GM19351 (cell line): ENCODE measurements at regions not wholly inside any gene's neighbourhood (a gene's known extent, or its start where the extent isn't known, plus 50 kb on each side); places are given as distances from the start of the nearest gene placed in this dataset.
"Not testable (repeated sequence)": the region's sequence is repeated elsewhere in the genome, so short reads cannot be mapped to it uniquely, and the experiment has no call there.

Experiments used
- ATAC-seq: cut with Tn5 transposase; IDR thresholded peaks from one replicate; pipeline ENCODE4 v1.9.1; 2021; ENCODE audit warnings: mild to moderate bottlenecking, moderate library complexity; ENCODE audit not compliant: unreplicated experiment

DNA sequence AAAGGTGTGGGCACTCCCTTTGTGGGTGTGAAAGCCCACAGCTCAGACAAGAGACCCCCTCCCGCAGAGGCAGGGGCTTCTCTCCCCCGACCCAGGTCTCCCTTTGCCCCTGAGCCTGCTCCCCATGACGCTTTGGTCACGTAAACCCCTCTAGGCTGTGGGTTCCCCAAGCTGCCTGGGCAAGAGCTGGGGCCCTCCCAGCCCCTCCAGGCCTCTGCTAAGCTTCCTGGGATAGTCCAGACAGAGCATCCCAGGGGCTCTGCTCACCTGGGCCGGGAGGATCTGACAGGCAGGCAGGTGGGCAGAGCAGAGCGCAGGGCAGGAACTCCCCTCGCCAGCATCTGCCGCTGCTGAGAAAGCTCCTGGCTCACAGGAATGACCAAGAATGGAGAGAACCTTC lies 177.3 kb downstream of the BANP start:
- no peak for ATAC-seq

DNA sequence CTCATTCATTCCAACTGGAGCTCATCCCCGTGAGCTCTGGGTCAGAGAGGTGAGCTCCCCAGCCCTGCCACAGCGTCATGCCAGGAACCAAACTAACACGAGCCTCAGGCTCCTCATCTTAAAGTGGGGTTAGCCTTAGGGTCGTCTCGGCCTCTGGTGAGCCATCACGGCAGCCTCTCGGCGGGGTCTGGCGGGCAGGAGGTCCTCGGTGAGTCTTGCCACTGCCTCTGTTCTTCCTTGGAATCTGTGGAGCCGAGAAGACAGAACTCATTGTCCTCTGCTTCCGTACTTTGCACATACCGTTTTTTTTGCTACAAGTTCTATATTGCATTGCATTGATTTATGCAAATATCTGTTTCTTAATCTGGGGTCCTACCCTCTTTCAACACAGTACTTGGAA lies 177.9 kb downstream of the BANP start:
- not testable (repeated sequence) for ATAC-seq

DNA sequence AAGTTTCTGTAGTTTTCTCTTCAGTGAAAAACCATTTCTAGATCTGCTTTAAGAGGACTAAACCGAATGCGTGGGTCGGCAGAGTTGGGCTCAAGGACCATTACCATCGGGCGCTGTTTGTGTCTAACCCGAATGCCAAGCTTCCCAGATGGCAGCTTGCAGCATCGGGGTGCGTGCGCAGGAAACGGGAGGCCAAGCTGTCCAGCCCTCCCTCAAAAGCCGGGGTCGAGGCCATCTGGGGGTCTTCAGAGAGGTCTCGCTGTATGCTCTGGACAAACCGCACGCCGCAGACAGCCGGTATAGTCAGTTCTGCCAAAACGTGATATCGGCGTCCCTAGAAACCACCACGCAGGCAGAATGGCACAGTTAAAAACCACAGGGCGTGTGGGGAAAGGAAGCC lies 178.8 kb downstream of the BANP start:
- ATAC-seq = no peak

DNA sequence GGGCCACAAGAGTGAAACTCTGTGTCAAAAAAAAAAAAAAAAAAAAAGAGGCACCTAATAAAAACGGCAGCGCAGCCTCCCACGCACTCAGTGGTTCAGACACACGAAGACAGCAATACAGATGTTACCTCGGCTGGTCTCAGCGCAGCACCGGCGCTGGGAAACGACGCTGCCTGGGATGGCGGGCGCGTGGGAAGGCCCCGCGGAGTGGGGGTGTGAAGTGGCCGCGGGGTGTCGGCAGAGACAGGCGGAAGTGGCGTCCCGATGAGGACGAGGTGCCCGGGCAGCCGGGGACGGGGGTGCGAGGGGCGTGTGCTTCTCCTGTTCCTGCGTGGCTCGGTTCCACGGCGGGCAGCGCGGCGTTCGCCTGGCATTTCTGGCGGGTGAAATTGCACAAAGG lies 179.4 kb downstream of the BANP start:
- no peak for ATAC-seq

DNA sequence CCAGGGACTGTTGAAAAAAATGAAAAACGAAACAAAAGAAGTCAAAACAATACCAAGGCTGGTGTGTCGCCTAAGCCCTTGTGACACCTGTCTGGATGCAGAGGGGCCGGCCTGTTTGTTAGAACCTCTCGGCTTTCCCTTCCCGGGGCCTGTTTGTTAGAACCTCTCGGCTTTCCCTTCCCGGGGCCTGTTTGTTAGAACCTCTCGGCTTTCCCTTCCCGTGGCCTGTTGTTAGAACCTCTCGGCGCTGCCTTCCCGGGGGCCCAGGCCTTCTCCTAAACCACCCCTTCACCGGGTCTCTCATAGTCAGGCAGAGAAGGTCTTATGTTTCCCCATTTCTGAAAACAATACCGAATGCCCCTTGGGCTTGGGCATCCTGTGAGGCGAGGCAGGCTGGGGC lies 180.0 kb downstream of the BANP start:
- no peak for ATAC-seq

DNA sequence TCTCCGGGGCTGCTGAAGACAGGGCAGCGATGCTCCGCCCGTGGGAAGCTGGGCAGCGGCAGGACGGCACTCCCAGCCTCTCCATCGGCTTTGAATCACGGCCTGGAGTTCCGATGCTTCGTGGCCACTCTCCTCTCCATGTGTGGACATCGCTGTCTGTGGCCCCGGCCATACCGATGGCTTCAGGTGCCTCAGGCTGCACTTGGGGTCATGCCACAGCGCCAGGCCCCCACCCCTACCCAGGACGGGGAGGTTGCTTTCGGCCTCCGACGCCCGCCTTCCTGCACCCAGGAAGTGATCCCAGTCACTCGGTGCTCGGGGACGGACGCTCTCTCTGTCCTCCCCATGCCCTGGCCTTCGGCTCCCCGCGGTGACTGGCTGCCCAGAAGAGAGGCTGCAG lies 180.7 kb downstream of the BANP start:
- ATAC-seq = no peak

DNA sequence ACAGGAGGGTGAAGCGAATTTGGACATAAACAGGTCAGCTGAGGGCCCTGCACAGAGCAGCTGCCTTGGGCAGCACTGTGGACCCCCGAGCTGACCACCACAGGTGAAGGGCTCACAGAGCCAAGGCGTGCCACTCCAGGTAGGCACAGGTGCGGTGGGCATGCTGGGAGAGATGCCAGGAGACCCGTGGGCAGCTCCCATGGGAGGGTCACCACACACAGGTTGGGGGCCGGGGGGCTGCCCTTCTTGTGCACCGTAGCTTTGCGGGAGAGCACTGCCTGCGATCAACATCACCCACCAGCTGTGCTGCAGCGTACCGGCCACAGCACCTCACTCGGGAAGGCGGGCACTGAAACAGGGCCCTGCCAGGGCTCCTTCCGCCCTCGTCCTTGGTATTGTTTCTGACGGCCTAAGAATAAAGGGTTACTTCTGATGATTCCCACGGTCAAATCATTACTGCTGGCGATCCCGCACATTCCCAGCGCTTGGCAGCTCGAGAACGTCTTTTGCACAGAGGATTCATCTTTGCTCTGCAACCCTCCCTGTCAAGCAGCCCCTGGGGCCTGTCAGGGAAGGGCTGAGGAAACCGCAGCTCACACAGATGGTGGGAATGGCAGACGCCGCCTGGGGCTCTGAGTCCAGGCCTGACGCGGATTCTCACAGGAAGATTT lies 181.7 kb downstream of the BANP start:
- ATAC-seq = no peak

DNA sequence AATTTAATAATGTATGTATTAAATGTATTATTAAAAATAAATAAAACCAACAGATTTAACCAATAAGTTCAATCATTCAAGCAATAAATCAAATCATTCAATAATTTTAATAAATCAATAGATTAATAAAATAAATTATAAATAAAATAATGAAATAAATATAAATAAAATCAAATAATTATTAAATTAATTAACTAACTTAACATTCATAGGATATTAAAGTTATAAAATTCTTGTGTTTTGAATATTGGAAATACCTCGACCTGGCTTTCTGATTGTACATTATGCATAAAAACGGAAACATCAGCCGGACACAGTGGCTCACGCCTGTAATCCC lies 182.2 kb downstream of the BANP start:
- ATAC-seq = no peak

DNA sequence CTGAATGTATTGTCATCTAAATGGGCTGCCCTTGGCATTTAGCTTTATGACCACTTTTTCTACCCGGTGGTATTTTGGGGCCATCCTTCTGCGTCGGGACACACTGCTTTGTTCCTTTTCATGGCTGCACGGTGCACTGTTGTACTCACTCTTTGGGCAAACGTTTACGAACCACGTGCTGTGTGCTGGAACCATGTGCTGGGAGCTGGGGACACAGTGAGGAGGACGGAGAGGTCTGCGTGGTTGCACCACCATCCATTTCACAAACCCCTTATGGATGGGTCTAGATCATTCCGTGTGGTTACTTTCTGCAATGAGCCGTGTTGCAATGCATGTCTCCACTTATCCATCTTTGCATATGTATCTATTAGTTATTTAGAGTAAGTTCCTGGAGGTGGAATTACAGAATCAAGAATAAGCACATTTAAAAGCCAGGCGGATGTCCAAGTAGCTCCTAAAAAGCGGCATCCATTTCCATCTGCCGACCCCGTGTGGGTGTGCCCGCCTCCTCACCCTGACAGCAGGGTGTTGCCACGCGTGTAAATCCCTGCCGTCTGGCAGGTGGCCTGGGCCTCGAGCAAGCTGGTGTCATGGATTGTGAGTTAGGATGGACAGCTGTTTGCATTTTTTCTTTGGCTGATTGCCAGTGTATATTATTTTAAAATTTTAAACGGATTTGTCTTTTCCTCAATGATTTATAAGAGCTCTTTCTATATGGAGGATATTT lies 183.1 kb downstream of the BANP start:
- ATAC-seq = not testable (repeated sequence)

DNA sequence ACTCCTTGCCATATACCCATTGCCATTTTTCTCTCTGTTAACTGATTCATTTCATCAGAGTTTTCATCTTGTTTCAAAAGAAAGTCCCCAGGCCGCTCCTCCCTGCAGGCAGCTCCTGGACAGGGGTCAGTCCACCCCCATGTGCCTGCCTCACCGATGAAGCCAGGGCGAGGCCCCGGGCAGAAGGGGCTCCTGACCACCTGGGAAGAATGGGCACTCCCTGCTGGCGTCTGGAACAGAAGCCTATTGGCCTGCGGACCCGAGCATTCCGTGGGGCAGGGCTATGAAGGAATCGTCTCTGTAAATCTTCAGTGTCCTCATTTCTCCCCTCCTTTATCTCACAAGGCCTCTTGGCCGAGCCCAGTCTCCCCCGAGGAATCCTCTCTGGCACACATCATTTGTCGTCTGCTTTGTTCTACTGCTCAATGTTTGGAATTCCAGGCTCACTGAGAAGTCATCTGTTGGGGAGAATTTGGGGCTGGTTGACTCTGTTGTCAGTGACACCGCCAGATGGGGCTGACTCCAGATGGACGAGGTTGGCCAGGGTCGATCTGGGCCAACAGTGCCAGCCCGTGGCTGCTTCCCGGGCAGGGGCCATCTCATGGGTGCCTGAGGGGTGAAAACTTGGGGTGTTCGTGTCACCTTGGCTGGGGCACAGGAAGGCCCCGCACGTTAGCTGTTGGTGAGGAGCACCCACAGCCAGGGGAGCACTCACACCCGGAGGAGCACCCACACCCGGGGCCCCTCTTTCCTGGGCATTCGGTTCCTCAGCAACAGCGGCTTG lies 183.9 kb downstream of the BANP start:
- ATAC-seq = not testable (repeated sequence)

DNA sequence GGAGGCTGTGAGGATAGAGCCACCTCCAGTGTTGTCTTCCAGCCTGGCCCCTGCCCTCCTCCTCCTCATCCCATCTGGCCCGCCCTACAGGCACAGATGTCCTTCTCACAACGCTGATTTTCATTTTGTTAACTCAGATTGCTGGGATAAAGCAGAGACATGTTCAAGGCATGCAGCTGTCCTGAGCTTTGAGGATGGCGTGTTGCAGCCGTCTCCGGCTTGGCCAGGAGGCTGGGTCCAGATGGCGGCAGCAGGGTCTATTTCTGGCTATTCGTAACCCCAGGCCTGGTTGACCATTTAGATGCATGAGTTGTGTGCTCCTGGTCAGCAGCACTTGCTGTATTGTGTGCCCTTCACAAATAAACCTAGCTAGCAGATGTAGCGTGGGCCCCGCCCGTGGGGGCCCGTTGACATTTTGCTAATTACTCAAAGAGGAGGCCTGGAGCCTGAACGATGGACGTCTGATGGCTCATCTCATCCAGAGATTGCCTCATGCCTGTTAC lies 185.0 kb downstream of the BANP start:
- ATAC-seq = not testable (repeated sequence)

DNA sequence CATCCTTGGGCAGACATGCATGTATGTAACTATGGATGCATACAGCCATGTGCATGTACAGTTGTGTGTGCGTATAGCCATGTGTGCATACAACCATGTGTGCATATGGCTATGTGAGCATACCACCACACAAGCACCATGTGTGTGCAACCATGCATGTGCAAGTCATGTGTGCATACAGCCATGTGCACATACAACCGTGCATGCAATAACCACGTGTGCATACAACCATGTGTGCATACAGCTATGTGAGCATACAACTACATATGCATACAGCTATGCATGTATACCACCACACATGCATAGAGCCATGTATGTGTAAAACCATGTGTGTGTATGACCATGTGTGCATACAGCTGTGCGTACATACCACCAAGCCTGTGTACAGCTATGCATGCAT lies 185.7 kb downstream of the BANP start:
- not testable (repeated sequence) for ATAC-seq

DNA sequence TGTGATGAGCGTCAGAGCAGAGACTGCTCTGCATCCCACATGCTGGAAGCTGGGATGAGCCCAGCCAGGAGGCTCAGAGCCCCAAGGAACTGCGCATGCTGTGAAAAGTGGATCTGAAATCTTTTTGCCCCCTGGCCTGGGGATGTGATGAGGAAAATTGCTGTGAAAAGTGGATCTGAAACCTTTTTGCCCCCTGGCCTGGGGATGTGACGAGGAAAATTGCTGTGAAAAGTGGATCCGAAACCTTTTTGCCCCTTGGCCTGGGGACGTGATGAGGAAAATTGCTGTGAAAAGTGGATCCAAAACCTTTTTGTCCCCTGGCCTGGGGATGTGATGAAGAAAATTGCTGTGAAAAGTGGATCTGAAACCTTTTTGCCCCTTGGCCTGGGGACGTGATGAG lies 187.9 kb downstream of the BANP start:
- not testable (repeated sequence) for ATAC-seq

DNA sequence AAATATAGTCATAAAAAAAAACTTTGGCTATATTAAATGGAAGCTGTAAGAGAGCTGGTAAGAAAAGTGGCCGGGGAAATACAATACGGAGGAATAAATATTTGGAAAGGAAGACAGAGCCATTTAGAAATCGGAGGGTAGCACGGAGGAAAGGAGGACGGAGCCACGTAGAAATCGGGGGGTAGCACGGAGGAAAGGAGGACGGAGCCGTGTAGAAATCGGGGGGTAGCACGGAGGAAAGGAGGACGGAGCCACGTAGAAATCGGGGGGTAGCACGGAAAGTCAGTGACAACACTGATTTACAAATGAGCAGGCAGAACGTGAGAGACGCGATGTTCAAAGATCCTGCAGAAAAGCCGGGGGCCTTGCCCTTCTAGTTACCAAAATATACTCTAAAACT lies 189.0 kb downstream of the BANP start:
- ATAC-seq = not testable (repeated sequence)

DNA sequence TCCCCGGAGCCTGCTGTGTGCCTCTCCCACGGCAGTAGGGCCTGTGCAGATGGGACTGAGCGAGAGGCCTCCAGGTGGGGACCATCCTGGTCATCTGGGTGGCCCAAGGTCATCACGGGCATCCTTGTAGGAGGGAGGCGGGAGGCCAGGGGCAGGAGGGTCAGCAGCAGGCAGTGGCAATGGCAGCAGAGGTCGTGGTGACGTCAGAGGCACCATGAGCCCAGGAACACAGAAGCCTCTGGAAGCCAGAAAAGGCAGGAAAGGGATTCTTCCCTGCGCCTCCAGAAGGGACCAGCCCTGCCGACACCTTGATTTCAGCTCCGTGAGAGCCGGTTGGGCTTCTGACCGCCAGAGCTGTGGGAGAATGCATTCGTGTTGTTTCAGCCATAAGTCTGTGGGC lies 190.3 kb downstream of the BANP start:
- no peak for ATAC-seq

DNA sequence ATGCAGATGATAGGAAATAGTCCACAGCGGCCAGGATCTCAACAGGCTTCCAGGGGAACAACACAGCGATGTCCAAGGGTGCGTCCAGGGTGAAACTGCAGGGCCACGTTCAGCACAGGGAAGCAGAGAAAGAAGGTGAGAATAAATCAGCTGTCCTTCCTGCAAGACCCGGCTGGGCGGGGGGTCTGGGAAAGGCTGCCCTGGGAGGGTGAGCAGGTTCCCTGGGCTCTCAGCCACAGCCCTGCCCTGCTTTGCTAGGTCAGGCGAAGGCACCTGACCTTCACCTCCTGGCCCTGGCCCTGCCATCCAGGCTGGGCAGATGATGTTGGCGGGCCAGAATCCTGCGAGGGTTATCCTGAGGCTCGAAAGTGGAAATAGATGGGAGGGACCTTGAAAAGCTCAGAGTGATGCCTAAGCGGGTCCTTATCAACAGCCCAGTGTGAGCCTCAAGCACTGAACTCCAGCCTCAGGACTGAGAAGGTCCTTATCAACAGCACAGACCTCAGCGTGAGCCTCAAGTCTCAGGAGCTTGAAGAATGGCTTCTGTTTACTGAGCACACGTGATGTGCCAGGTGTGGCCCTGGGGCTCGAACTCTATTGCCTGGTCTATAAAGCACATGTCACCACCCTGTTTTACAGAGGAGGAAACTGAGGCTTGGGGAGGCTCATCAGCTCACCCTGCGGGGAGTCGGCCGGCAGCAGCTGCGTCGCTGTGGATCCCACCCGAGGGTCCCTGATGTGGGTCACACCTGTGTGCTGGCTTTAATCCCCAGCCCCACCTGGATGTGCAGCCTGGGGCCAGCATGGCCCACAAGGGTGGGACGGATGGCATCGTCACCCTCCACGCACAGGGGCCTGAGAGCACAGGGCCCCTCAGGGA lies 191.1 kb downstream of the BANP start:
- ATAC-seq = not testable (repeated sequence)

DNA sequence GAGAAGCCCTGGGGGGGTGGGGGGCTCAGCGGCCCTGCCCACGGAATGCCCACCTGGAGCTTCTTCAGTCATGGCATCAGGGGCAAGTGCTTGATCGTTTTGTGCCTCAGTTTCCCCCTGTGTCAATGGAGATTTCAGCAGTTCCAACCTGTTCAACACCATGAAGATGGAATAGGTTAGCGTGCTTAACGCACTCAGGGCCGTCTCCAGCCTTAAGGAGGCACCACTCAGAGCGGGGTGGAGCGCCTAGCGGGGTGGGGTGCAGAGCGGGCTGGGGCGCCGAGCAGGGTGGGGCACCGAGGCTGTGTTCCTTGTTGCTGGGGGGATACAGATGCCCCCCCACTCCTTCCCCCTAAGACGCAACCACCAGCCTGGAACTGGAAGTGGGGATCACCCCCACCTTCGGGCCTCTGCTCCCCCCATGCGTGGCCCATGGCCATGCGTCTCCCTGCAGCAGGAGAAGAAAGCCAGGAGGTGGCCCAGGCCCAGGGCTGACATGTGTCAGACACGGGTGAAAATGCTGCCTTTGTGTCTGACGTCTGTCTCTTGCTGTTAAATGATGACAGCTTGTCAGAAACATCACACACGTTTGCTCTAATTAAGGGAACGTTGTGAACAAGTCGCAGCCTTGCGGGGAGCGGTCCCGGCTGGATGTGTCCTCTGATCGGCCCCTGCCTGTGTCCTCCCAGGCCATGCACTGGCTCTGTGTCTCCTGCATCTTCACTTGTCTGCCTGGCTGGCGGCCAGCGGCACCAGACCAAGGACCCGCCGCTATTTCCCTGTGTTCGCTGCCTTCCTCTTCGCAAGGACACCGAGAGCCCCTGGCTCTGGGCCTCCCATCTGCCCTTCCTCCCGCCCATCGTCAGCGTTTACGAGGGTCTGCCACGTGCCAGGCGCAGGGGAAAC lies 192.1 kb downstream of the BANP start:
- ATAC-seq = not testable (repeated sequence)

DNA sequence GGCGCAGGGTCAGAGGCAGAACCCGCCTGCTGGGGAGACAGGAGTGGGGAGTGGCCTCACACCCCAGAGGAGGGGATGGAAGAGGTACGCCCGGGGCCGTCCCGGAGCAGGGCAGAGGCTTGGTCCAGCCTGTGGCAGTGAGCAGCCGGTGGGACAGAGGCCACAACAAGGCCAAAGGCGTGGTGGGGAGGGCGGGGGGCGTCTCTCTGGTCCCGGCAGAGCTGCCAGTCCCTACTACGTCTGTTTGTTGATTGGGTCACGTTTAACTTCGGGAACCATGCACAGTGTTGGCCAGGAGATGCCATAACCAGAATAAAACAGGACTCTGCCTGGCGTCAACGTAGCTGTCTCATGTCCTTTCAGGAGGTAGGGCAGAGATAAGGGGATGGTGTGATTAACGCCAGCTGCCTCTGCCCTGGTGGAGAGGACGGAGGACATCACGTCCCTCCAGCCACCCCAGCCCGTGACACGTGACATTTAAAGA lies 192.8 kb downstream of the BANP start:
- ATAC-seq = no peak

DNA sequence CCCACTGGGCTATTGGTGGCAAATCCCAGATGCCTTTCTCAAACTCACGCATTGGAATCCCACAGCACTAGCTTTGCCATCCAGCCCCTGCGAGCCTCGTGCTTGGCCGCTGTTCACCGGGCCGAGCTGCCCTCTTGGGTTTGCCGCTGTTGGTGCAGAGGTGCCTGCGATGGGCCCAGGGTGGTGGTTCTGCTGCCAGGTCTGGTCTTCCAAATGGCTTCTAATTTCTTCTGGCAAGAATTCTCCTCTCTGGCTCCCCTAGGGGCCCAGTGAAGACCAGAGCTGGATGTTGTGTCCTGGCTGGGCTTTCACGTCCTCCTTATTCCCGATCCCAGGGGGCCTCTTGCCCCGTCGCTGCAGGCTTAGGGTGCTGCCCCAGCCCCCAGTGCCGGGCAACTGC lies 194.1 kb downstream of the BANP start:
- not testable (repeated sequence) for ATAC-seq
